Prostate gland (tissue), 2 donors: ENCODE measurements at regions not wholly inside any gene's neighbourhood (a gene's known extent, or its start where the extent isn't known, plus 50 kb on each side); places are given as distances from the start of the nearest gene placed in this dataset.

Source experiments
- CTCF ChIP-seq, 4 experiments: fragments of 200-600 bp in 2 of 4; fragments of 450-650 bp in 2 of 4; sonication (generic) in 2 of 4; IDR thresholded peaks; 1 replicate in 3 of 4; 2 replicates in 1 of 4; pipeline ENCODE4 v1.5.1; 2016 to 2019; ENCODE audit warnings: antibody characterized with exemption in 4 of 4, mild to moderate bottlenecking in 2 of 4, moderate library complexity in 2 of 4
- POLR2A ChIP-seq: fragments of 450-650 bp; IDR thresholded peaks from one replicate; pipeline ENCODE4 v1.6.1; 2016; ENCODE audit warnings: antibody characterized with exemption, mild to moderate bottlenecking
- POLR2AphosphoS5 ChIP-seq: sonication (generic); formaldehyde crosslinking; IDR thresholded peaks from one replicate; pipeline ENCODE4 v1.6.1; 2017; ENCODE audit warnings: antibody characterized with exemption

GRCh38 chr4:3702561-3703221 is 63.5 kb upstream of the ADRA2C start:
- TF ChIP-seq CTCF (IDR thresholded peaks at IDR 0.05) (no peak), POLR2A (no peak), POLR2AphosphoS5 (no peak)
